Jurkat, Clone E6-1 (cell line): ENCODE measurements at regions not wholly inside any gene's neighbourhood (a gene's known extent, or its start where the extent isn't known, plus 50 kb on each side); places are given as distances from the start of the nearest gene placed in this dataset.

Experiments used
- DNase-seq: peaks from one replicate; pipeline ENCODE4 v3.0.0-alpha.2; 2011; ENCODE audit warnings: low read depth, low spot score
- H3K4me3 ChIP-seq: 2 replicates; pipeline ENCODE4 v1.5.1; 2011; ENCODE audit warnings: mild to moderate bottlenecking, low read length, control low read depth, moderate library complexity

GRCh38 chr22:26902401-26903029 is 245.1 kb downstream of the MIAT start:
- no peak overlapping the region for H3K4me3 ChIP-seq
- DNase-seq, result no peak

- H3K4me3 ChIP-seq, result no peak overlapping the region
Measured at GRCh38 chr22:26903030-26903856, 245.9 kb downstream of the MIAT start.

GRCh38 chr22:26904483-26904882 is 247.1 kb downstream of the MIAT start:
- no peak for DNase-seq
- H3K4me3 ChIP-seq, result no peak overlapping the region

More at GRCh38 chr22:26903030-26903856, 245.9 kb downstream of the MIAT start:
- DNase-seq, result no peak

GRCh38 chr22:26905076-26905475 is 247.7 kb downstream of the MIAT start:
- DNase-seq, result no peak
- no peak overlapping the region for H3K4me3 ChIP-seq

- DNase-seq, result no peak
- no peak overlapping the region for H3K4me3 ChIP-seq
Measured at GRCh38 chr22:26905640-26906039, 248.3 kb downstream of the MIAT start.

GRCh38 chr22:26906464-26906863 is 249.1 kb downstream of the MIAT start:
- no peak overlapping the region for H3K4me3 ChIP-seq
- no peak for DNase-seq

GRCh38 chr22:26907366-26907765 is 250.0 kb downstream of the MIAT start:
- no peak overlapping the region for H3K4me3 ChIP-seq
- DNase-seq, result no peak

- H3K4me3 ChIP-seq, result no peak overlapping the region
- DNase-seq, result no peak
Measured at GRCh38 chr22:26910845-26911244, 253.5 kb downstream of the MIAT start.

- H3K4me3 ChIP-seq, result no peak overlapping the region
- no peak for DNase-seq
Measured at GRCh38 chr22:26912655-26913345, 255.4 kb downstream of the MIAT start.

- DNase-seq, result no peak
- H3K4me3 ChIP-seq, result no peak overlapping the region
Measured at GRCh38 chr22:26914519-26915185, 257.3 kb downstream of the MIAT start.

- no peak for DNase-seq
- H3K4me3 ChIP-seq, result no peak overlapping the region
Measured at GRCh38 chr22:26916236-26916635, 258.8 kb downstream of the MIAT start.

- no peak for DNase-seq
- H3K4me3 ChIP-seq, result no peak overlapping the region
Measured at GRCh38 chr22:26918226-26918625, 260.8 kb downstream of the MIAT start.

GRCh38 chr22:26921726-26922125 is 264.3 kb downstream of the MIAT start:
- no peak for DNase-seq

GRCh38 chr22:26922806-26923205 is 265.4 kb downstream of the MIAT start:
- no peak overlapping the region for H3K4me3 ChIP-seq
- DNase-seq, result peak; percentile 2

More at GRCh38 chr22:26921726-26922125, 264.3 kb downstream of the MIAT start:
- no peak overlapping the region for H3K4me3 ChIP-seq

GRCh38 chr22:26923531-26923930 is 266.1 kb downstream of the MIAT start:
- H3K4me3 ChIP-seq, result no peak overlapping the region
- DNase-seq, result no peak

- DNase-seq, result no peak
Measured at GRCh38 chr22:26927821-26928220, 270.4 kb downstream of the MIAT start.

GRCh38 chr22:26931471-26931870 is 274.1 kb downstream of the MIAT start:
- DNase-seq, result no peak
- no peak overlapping the region for H3K4me3 ChIP-seq

More at GRCh38 chr22:26927821-26928220, 270.4 kb downstream of the MIAT start:
- H3K4me3 ChIP-seq, result no peak overlapping the region

GRCh38 chr22:26933105-26933590 is 275.8 kb downstream of the MIAT start:
- DNase-seq, result no peak
- no peak overlapping the region for H3K4me3 ChIP-seq

- DNase-seq, result no peak
- no peak overlapping the region for H3K4me3 ChIP-seq
Measured at GRCh38 chr22:26937213-26937612, 279.8 kb downstream of the MIAT start.
